ENCODE measurements at regions not wholly inside any gene's neighbourhood (a gene's known extent, or its start where the extent isn't known, plus 50 kb on each side); places are given as distances from the start of the nearest gene placed in this dataset.

DNA sequence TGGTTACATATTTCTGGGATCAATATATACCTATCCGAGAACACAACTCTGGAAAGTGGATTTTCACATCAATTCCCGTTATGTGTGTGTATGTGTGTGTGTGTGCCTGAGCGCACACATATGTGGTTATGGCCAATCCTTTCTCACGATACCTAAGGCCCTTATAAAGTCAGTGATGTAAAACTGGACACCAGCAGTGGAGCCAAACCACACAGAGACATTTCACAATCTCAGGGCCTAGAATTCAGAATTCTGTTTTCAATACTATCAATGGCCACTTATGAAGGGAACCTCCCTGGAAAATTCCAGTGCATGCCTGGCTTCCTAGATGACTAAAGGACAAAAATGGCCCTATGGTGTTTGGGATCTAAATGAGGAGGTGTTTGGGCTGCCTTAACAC is 187.3 kb upstream of the UBL3 start:
- intact Hi-C loops (cut with DNase I): no loop called here
- Histone ChIP-seq H3K9me3 (no peaks in the 10 kb centered on the region), H3K27ac (no peak overlapping the region), H3K4me1 (no peaks in the 10 kb centered on the region), H3K36me3 (no peaks in the 10 kb centered on the region), H3K4me3 (no peak overlapping the region), H3K27me3 (peaks cover 0 to 25% of the 10 kb centered on the region in 2 donors)
- DNase-seq (no peak), ATAC-seq (no peak)
- TF ChIP-seq, protein P1, sequence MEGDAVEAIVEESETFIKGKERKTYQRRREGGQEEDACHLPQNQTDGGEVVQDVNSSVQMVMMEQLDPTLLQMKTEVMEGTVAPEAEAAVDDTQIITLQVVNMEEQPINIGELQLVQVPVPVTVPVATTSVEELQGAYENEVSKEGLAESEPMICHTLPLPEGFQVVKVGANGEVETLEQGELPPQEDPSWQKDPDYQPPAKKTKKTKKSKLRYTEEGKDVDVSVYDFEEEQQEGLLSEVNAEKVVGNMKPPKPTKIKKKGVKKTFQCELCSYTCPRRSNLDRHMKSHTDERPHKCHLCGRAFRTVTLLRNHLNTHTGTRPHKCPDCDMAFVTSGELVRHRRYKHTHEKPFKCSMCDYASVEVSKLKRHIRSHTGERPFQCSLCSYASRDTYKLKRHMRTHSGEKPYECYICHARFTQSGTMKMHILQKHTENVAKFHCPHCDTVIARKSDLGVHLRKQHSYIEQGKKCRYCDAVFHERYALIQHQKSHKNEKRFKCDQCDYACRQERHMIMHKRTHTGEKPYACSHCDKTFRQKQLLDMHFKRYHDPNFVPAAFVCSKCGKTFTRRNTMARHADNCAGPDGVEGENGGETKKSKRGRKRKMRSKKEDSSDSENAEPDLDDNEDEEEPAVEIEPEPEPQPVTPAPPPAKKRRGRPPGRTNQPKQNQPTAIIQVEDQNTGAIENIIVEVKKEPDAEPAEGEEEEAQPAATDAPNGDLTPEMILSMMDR (IDR thresholded peaks at IDR 0.05): no peak

DNA sequence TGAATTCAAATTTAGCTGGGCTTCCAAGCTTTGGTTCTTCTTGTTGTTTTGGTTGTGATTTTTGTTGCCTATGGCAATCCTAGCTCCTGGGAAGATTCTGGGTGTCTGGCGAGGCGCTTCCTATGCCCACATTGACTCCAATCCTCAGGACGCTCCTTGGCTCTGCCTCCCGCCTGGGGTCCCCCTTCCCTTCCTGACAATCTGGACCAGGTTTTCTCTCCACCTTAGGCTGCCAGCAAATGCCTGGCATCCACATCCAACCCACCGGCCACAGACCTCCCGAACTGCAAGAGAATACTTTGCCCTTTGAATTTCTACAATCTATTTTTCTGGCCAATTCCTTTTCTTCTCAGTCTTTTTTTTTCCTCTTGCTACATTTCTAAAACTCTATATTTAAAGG is 186.9 kb upstream of the UBL3 start:
- Histone ChIP-seq H3K4me3 (no peak overlapping the region), H3K4me1 (no peaks in the 10 kb centered on the region), H3K36me3 (no peaks in the 10 kb centered on the region), H3K27ac (no peak overlapping the region), H3K9me3 (no peaks in the 10 kb centered on the region), H3K27me3 (peaks cover 0 to 25% of the 10 kb centered on the region in 2 donors)
- intact Hi-C loops (cut with DNase I): no loop called here
- TF ChIP-seq, protein P1 (IDR thresholded peaks at IDR 0.05): no peak
- DNase-seq (no peak), ATAC-seq (no peak)

DNA sequence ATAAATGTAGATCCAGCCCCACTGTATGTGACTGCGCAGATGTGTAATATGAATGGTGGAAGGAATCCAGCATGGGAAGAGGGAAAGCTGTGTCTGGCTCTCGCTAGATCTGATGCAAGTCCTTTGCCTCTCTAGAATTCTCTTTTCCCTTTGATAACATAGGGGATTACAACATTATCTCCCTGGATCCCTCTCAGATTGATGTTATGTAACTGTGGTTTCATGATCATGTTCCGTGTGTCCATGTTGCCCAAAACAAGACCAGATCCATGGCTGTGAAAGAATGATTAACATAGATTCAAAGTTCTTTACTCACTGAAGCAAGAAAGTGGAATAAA is 184.0 kb upstream of the UBL3 start:
- no peaks in the 10 kb centered on the region for H3K36me3 ChIP-seq
- H3K9me3 ChIP-seq: no peaks in the 10 kb centered on the region
- H3K27ac ChIP-seq: no peak overlapping the region
- TF ChIP-seq, protein P1 (IDR thresholded peaks at IDR 0.05): no peak
- H3K4me3 ChIP-seq: no peak overlapping the region
- no peak for DNase-seq
- H3K27me3 ChIP-seq: peaks cover 0 to 8% of the 10 kb centered on the region in 2 donors
- no peaks in the 10 kb centered on the region for H3K4me1 ChIP-seq
- intact Hi-C loops (cut with DNase I): no loop called here
- no peak for ATAC-seq

DNA sequence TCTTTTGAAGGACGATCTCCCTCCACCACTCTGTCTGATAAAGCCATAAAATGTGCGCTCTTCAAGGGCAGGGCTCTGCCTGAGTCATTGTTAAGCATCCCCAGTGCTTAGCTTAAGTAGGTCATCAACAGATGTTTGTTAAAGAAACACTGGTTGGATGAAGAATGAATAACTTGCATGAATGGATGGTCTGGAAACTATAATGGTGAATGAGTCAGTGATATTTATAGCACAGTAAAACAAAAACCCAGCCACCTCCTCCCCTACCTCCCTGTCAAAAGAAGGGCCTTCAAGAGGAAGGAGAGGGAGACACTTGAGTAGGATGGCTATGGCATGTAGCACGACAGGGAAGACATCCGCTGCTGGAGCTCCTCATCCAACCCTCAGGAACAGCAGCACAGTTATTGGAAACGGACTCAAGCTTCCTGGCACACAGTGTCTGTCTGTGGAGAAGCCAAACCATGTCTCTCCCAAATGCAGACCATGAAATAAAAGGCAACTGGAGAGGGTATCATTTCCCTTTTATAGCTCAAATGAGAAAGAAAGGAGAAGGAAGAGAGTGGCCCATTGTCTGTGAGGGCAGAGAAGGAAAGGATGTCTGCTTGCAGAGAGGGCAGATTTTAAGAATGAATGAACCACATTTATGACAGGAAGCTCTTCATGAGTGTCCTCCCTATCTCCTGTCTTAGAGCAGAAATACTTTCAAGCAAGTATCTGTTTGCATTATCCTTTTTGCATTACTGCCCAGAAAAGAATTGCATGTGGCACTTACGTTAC is 183.5 kb upstream of the UBL3 start:
- no peaks in the 10 kb centered on the region for H3K36me3 ChIP-seq
- H3K27ac ChIP-seq: no peak overlapping the region
- TF ChIP-seq, protein P1 (IDR thresholded peaks at IDR 0.05): no peak
- intact Hi-C loops (cut with DNase I): no loop called here
- no peaks in the 10 kb centered on the region for H3K9me3 ChIP-seq
- no peak overlapping the region for H3K4me3 ChIP-seq
- DNase-seq (no peak), ATAC-seq (peak; percentile 69)
- H3K4me1 ChIP-seq: no peaks in the 10 kb centered on the region
- peaks cover 0 to 2% of the 10 kb centered on the region in 2 donors for H3K27me3 ChIP-seq

DNA sequence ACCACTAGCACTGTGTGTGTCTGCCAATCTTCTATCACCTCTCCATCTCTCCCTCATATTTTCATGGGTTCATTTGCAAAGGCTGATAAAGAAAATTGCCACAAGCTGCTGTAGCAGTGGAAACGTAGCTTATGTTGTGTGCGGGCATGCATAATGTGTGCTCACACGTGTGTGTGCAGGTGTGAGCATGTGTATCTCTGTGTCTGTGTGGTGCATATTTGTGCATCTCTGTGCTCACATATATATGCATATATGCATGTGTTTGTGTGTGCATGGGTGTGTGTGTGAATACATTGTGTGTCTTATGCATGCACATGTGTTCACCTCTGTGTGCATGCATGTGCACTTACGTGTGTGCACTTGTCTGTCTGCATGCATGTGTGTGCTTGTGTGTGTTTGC is 181.8 kb upstream of the UBL3 start:
- TF ChIP-seq, protein P1 (IDR thresholded peaks at IDR 0.05): no peak
- intact Hi-C loops (cut with DNase I): no loop called here
- ATAC-seq: no peak
- no peaks in the 10 kb centered on the region for H3K9me3 ChIP-seq
- no peaks in the 10 kb centered on the region for H3K36me3 ChIP-seq
- no peaks in the 10 kb centered on the region for H3K4me1 ChIP-seq
- no peaks in the 10 kb centered on the region for H3K27me3 ChIP-seq
- DNase-seq: no peak
- H3K4me3 ChIP-seq: no peak overlapping the region
- no peak overlapping the region for H3K27ac ChIP-seq

Data from left lung (tissue), 4 donors.